ENCODE measurements at regions not wholly inside any gene's neighbourhood (a gene's known extent, or its start where the extent isn't known, plus 50 kb on each side); places are given as distances from the start of the nearest gene placed in this dataset.

- DNase-seq, result no peak
These were observed 51.7 kb upstream of the RET start for GRCh38 chr10:43024942-43025700.

GRCh38 chr10:43026039-43026973, 50.6 kb upstream of the RET start:
- DNase-seq, result no peak

Data from SIG-M5 (cell line).